ENCODE measurements at regions not wholly inside any gene's neighbourhood (a gene's known extent, or its start where the extent isn't known, plus 50 kb on each side); places are given as distances from the start of the nearest gene placed in this dataset.

DNA sequence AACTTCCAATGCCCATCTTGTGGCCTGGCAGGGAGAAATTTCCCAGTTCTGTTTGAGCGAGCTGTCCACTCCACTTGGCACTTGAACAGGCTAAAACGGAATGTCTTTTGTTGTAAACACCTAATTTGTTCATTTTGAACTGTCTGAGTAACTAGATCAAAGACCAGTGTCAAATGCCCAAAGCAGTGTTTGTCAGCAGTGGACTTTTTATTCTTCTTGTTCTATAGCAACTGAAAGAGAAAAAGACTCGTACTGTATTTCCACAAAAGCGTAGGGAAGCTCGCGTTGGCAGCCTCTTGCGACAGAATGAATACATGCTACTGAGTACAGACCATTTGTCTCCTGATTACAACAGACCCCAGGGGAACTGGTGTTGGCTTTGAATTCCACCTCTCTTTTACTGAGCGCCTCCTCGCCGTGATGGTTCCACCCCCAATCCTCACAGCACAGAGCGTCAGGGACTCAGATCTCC is 601.8 kb upstream of the ZNF608 start:
- no peak for TF ChIP-seq JUND (IDR thresholded peaks at IDR 0.05; ENCODE audit: low read depth)
- in situ Hi-C loops (cut with HindIII; ENCODE audit: low pct_unique_long_range_greater_than_20kb, low sequenced_read_pairs) = no loop called here
- DNase-seq (ENCODE audit: low read depth in 1 of 2, low spot score in 1 of 2) = no peak

DNA sequence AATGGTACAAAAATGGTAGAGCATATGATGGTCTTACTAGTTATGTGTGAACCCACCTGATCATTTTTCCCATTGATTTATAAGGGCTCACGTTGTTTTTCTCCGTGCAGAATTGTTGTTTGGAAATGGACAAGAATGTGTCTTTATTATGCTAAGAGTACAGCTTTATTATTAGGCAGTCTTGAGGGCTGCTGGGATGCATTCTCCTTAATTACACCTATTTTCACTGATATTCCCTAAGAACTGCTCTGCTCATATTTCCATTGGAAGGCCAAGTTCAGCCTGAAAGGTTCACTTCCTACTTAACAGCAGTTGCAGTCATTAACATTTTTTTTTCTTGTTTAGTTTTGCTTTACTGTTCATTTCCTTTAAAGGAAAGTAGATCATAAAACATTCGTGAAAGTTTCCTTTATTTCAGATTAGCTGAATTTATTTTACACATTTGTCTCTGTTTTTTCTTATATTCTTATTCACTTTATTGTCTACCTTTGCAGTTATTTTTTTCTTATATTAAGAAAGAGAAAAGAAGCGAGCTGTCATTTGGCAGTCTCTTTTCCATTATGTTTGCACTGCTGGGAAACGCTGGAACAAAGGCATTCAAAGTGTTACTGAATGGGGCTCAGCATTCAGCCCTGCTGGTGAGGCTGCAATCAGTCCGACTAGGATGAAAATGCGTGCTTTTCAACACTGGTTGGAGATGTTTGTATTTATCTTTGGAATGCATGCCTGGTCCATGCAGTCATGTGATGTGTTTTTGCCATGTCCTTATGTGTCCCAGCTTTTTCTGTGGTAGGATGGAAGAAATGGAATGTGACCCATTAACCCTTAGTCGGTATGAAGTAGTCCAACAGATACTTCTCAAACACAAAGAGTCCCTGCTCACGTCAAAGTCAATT is 602.7 kb upstream of the ZNF608 start:
- TF ChIP-seq JUND (IDR thresholded peaks at IDR 0.05; ENCODE audit: low read depth) = no peak
- DNase-seq (ENCODE audit: low read depth in 1 of 2, low spot score in 1 of 2) = no peak
- in situ Hi-C loops (cut with HindIII; ENCODE audit: low pct_unique_long_range_greater_than_20kb, low sequenced_read_pairs) = no loop called here

DNA sequence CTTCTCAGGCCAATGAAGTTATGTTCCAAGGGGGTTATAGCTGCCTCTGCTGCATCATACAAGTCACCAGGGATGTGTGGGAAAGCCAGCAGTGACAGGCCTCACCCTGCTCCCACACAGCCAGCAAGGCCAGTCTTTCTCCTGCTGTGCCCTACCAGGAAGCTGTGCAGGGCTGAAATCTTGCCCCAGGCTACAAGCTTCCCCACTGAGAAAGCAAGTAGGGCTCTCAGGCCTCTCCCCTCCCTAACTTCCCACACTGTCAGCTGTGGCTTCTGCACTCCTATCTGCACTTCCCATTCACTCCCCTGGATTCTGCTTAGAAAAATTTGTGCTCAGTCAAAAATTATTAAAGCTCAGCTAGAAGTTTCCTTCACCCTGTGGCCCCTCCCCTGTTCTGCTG is 611.2 kb upstream of the ZNF608 start:
- in situ Hi-C loops (cut with HindIII; ENCODE audit: low pct_unique_long_range_greater_than_20kb, low sequenced_read_pairs) = no loop called here
- DNase-seq (ENCODE audit: low read depth in 1 of 2, low spot score in 1 of 2) = peak in 1 of 2 experiments; percentile 70
- no peak for TF ChIP-seq JUND (IDR thresholded peaks at IDR 0.05; ENCODE audit: low read depth)

DNA sequence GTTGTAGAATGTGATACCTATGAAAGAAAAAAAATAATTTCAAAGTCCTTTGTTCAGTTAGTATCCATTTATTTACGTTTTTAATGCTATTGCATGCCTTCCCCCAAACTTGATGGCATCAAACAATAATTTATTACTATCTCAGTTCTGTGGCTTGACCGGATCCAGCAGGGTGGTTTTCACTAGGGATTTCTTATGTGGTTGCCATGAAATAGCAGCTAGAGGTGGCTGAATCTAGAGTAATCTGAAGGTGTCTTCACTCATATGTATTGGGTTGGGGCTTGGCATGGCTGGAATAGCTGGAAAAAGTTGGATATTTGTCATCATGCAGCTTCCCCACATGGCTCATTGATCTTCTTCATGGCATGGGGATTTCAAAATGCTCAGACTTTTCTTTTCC is 619.3 kb upstream of the ZNF608 start:
- DNase-seq (ENCODE audit: low read depth in 1 of 2, low spot score in 1 of 2) = no peak

DNA sequence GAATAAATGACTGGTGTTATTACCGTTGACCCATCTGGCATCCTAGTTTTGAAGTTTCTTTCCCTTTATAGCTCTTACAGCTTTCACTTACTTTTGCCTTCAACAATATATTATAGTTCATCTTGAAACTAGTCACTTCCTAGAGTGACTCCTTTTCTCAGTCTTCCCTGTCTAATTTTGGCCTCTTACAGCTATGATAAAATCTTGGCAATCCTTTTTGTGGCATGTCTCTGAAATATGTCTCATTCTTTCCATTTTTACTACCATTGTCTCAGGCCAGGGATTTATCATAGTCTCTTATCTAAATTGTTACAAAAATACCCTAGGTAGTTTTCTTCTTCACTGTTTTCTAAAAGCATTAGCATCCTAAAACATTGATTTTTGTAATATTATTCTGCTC is 621.3 kb upstream of the ZNF608 start:
- DNase-seq (ENCODE audit: low read depth in 1 of 2, low spot score in 1 of 2) = no peak
- in situ Hi-C loops (cut with HindIII; ENCODE audit: low pct_unique_long_range_greater_than_20kb, low sequenced_read_pairs) = no loop called here
- TF ChIP-seq JUND (IDR thresholded peaks at IDR 0.05; ENCODE audit: low read depth) = no peak

More for the DNA sequence above, 619.3 kb upstream of the ZNF608 start:
- TF ChIP-seq JUND (IDR thresholded peaks at IDR 0.05; ENCODE audit: low read depth) = no peak
- in situ Hi-C loops (cut with HindIII; ENCODE audit: low pct_unique_long_range_greater_than_20kb, low sequenced_read_pairs) = no loop called here

DNA sequence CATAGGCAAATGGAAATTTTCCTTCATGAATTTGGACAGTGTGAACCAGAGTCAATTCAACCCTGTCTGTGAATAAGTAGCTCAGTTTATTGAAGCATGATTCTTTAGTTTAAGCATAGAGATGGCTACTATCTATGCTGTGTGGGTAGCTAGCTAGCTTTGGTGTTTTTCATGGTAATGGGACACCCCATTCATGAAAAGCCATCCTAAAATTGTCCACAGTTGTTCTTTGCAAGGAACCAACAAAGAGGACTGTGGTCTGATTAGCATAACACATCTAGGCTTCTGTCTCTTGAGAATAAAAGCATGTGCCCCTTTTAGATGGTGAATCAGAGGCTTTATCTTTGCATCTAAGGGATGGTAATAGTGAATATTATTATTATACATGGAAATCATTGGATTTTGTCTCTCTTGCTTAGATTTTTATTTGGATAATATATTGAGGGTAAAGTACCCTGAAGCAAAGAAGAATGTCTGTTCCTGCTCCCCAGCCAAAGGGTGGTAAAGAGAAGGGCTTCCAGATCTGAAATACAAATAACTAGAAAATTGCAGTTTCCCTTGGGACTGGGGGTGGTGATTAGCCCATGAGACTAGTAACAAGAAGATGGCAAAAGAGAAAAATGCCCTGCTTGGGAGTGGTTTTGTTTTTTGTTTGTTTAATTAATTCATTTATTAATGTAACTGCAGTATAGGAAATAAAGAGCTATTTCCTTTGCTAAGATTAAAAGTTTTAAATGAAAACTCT is 624.2 kb upstream of the ZNF608 start:
- in situ Hi-C loops (cut with HindIII; ENCODE audit: low pct_unique_long_range_greater_than_20kb, low sequenced_read_pairs) = no loop called here
- no peak for DNase-seq (ENCODE audit: low read depth in 1 of 2, low spot score in 1 of 2)
- TF ChIP-seq JUND (IDR thresholded peaks at IDR 0.05; ENCODE audit: low read depth) = no peak

DNA sequence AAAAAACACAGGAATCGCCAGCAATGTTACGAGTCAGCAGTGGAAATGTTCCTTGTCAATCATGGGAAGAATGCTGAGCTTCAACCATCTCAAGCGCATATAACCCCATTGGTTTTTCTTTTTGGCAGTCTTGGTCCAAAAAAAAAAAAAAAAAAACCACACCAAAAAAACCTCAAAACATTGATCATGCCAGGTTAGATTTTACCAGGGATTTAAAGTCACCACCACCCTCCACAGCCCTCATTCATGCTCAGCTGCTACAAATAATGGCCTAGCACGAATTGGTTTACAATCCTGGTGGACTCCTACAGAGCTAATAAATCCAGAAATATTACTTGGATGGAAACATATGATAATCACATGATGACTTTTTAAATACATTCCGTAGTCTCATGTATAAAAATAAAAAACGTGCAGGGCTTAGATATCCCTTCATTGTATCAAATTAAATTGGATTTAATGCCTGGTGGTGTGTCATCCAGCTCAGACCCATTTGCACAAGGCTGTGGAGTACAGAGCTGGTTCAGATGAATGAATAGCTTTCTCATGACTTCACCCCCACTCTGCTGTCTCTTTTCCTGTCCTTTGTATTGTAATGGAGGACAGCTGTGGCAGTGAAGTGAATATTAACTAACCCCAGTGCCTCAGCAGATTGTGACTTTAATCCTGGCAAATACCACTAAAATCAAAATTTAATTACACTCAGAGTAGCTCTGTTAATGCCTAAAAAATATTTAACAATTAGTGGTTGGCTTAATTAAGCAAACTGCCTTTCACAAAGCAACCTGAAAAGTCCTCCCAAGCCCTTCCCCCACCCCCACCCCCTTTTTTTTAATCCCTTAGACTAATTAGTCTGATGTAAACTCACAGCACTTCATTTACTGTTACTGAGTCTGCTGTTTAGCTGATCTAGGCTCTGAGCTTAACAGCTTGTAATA is 626.5 kb upstream of the ZNF608 start:
- in situ Hi-C loops (cut with HindIII; ENCODE audit: low pct_unique_long_range_greater_than_20kb, low sequenced_read_pairs) = no loop called here
- no peak for DNase-seq (ENCODE audit: low read depth in 1 of 2, low spot score in 1 of 2)
- TF ChIP-seq JUND (IDR thresholded peaks at IDR 0.05; ENCODE audit: low read depth) = no peak

DNA sequence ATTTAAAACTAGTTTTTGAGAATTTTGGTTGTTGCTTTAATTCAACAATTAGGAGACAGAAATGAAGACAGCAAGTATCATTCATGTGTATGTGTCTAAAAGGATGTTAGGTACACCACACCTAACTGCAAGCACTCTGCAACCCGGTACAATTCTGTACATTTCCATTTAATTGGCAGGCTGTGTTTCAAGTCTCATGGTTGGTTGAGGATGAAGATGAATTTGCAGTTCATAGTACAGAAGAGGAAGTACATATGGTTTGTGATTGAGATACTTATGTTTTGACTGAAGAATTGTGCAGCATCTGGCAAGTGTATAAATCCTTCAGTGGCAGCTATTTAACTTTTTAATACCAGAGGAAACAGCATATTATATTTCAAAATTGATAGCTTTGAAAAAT is 628.7 kb upstream of the ZNF608 start:
- no peak for TF ChIP-seq JUND (IDR thresholded peaks at IDR 0.05; ENCODE audit: low read depth)
- DNase-seq (ENCODE audit: low read depth in 1 of 2, low spot score in 1 of 2) = no peak
- in situ Hi-C loops (cut with HindIII; ENCODE audit: low pct_unique_long_range_greater_than_20kb, low sequenced_read_pairs) = no loop called here

DNA sequence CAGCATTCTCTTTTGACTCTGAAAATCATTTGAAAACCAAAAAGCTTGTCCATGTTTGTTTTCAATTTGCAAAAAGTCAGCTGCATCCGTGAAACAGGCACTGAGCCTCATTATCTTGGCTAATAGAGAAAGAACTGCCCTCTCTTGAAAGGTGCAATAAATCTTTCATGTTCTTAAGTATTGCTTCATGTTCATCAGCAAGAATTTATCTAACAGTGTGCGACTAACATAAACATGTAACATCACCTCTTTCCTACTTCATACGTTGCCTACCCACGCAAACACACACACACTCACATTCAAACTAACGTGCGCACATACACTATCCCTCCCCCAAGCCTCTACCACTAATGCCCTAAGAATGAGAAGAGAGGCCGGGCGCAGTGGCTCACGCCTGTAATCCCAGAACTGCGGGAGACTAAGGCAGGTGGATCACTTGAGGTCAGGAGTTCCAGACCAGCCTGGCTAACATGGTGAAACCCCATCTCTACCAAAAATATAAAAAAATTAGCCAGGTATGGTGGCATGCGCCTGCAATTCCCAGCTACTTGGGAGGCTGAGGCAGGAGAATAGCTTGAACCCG is 629.7 kb upstream of the ZNF608 start:
- no peak for TF ChIP-seq JUND (IDR thresholded peaks at IDR 0.05; ENCODE audit: low read depth)
- in situ Hi-C loops (cut with HindIII; ENCODE audit: low pct_unique_long_range_greater_than_20kb, low sequenced_read_pairs) = no loop called here
- DNase-seq (ENCODE audit: low read depth in 1 of 2, low spot score in 1 of 2) = no peak

DNA sequence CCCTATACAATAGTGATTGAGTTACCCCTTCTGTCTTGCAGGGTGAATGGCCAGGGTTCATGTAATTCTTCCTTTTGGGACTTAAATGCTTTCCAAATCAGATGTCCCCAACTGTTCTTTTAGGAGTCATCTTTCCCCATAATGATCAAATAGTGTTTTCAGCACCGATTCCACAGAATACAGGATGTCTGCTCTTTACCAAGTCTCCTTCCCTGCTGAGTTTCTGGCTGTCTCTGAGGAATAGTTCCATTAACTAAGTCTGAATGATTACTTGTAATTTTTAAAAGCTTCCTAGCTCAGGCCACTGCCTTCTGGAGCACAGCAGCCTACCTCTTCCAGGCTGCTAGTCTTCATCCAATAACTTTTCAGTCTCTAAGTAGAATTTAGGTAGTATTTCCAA is 630.7 kb upstream of the ZNF608 start:
- DNase-seq (ENCODE audit: low read depth in 1 of 2, low spot score in 1 of 2) = no peak
- TF ChIP-seq JUND (IDR thresholded peaks at IDR 0.05; ENCODE audit: low read depth) = no peak
- in situ Hi-C loops (cut with HindIII; ENCODE audit: low pct_unique_long_range_greater_than_20kb, low sequenced_read_pairs) = no loop called here

DNA sequence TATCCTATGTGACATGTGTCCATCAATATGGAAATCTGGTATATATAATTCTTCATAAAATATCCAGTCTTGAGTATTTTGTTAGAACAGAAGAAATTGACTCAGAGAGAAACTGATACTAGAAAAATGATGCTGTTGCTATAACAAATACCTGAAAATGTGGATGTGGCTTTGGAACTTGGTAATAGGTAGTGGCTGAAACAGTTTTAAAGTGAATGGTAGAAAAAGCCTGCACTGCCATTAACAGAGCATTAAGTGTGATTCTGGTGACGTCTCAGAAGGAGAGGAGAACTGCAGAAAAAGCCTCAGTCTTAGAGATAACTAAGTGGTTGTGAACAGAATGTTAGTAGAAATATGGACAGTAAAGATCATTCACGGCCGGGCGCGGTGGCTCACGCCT is 634.9 kb upstream of the ZNF608 start:
- no peak for DNase-seq (ENCODE audit: low read depth in 1 of 2, low spot score in 1 of 2)
- TF ChIP-seq JUND (IDR thresholded peaks at IDR 0.05; ENCODE audit: low read depth) = no peak
- in situ Hi-C loops (cut with HindIII; ENCODE audit: low pct_unique_long_range_greater_than_20kb, low sequenced_read_pairs) = no loop called here

DNA sequence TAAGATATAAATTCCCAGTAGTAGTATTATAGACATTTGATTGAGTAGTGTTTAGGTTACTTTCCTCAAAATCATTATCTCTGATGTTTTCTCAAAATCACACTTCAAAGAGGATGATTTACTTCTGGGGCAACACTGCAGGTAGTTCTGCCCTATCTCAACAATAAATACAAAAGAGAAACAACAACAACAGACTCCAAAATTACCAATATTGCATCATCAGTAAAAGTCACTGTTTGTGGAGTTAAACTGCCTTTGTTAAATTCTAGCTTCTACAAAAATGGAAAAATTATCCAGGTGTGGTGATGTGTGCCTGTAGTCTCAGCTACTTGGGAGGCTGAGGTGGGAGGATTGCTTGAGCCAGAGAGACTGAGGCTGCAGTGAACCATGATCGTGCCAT is 637.6 kb upstream of the ZNF608 start:
- no peak for DNase-seq (ENCODE audit: low read depth in 1 of 2, low spot score in 1 of 2)
- TF ChIP-seq JUND (IDR thresholded peaks at IDR 0.05; ENCODE audit: low read depth) = no peak
- in situ Hi-C loops (cut with HindIII; ENCODE audit: low pct_unique_long_range_greater_than_20kb, low sequenced_read_pairs) = no loop called here
